Natural killer cell treated with Interleukin-12 subunit alpha and Interleukin-12 subunit beta and Interleukin-15 and Interleukin-18, amount 100 ng/mL, for 72 hours (primary cell): ENCODE measurements at regions not wholly inside any gene's neighbourhood (a gene's known extent, or its start where the extent isn't known, plus 50 kb on each side); places are given as distances from the start of the nearest gene placed in this dataset.

Experiments used
- ATAC-seq, 2 donors: fragments of 150-1000 bp; cut with Tn5 transposase in 1 of 2; sonication (Bioruptor Pico), chemical (Tn5 transposase) in 1 of 2; 2 replicates each; pipeline ENCODE4 v1.10.0; 2021
- DNase-seq: peaks from one replicate; pipeline ENCODE4 v3.0.0; 2022; ENCODE audit warnings: low spot score
- H3K27ac Mint-ChIP-seq, 2 donors: 1 replicate in 1 of 2; 2 replicates in 1 of 2; pipeline ENCODE4 v1.8.0; 2022; ENCODE audit warnings: mixed read lengths in 2 of 2, mild to moderate bottlenecking in 1 of 2, moderate library complexity in 1 of 2
- H3K27me3 Mint-ChIP-seq, 2 donors: 1 replicate in 1 of 2; 2 replicates in 1 of 2; pipeline ENCODE4 v1.8.0; 2022; ENCODE audit warnings: mixed read lengths in 2 of 2
- H3K36me3 Mint-ChIP-seq: one replicate; pipeline ENCODE4 v1.8.0; 2022; ENCODE audit warnings: mixed read lengths
- H3K4me1 Mint-ChIP-seq, 2 donors: 1 replicate in 1 of 2; 2 replicates in 1 of 2; pipeline ENCODE4 v1.8.0; 2022; ENCODE audit warnings: low read depth in 2 of 2, mixed read lengths in 2 of 2, mild to moderate bottlenecking in 1 of 2
- H3K4me3 Mint-ChIP-seq: one replicate; pipeline ENCODE4 v1.8.0; 2022; ENCODE audit warnings: mixed read lengths
- H3K9me3 Mint-ChIP-seq: 2 replicates; pipeline ENCODE4 v1.8.0; 2022; ENCODE audit warnings: mixed read lengths

DNA sequence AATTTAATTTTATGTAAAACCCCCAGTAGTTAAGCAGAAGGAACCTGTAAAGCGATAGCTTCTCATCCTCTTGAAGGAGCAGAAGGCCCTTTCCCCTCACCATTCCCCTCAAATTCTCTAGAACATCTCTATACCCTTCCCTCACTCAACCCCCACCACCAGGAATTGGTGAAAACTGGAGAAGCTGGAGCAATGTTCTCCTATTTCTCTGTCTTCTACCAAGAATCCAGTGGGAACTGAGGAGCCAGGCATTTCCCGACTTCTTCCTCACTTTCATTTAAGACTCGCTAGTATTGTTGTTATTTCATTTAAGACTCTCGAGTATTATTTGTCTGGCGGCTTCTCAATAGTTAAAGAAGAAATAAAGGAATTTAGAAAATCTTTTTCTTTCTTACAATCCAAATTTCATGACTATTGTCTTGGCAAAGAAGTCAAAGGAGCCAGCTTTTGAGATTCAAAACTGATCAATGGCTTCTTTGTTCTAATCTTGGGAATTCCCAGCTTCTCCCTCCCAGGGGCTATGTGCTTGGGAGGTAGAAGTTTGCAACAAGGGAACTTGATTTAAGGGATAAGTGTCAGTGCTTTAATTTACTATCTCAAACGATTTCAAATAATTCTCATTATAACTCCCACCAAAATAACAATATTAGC lies 253.3 kb upstream of the ADGRL2 start:
- Mint-ChIP-seq H3K9me3 (peaks cover 6% of the 10 kb centered on the region), H3K36me3 (no peaks in the 10 kb centered on the region)

DNA sequence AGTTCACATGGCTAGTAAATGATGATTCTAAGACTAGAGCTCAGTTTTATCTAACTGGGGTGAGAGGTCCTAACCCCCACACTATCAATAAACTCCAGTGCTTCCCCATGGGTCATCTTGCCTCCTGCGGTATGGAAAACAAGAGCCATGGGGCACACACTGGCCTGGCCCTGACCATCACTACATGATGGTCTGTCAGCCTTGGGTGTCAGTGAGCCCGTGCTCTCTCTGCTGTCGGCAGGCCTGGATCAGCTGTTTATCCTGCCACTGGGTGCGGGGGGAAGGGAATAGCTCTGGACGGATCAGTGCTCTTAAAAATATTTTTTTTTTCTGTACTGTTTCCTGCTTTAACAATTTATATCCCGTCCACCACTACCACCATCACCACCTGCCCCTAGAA lies 255.0 kb upstream of the ADGRL2 start:
- Mint-ChIP-seq H3K27me3 (no peaks in the 10 kb centered on the region), H3K4me1 (no peaks in the 10 kb centered on the region), H3K4me3 (no peak overlapping the region), H3K9me3 (peaks cover 6% of the 10 kb centered on the region), H3K36me3 (no peaks in the 10 kb centered on the region), H3K27ac (no peak overlapping the region)
- no peak for ATAC-seq
- no peak for DNase-seq

More for the DNA sequence above, 253.3 kb upstream of the ADGRL2 start:
- Mint-ChIP-seq H3K27me3 (no peaks in the 10 kb centered on the region), H3K27ac (no peak overlapping the region), H3K4me3 (no peak overlapping the region), H3K4me1 (no peaks in the 10 kb centered on the region)
- ATAC-seq (no peak), DNase-seq (no peak)

DNA sequence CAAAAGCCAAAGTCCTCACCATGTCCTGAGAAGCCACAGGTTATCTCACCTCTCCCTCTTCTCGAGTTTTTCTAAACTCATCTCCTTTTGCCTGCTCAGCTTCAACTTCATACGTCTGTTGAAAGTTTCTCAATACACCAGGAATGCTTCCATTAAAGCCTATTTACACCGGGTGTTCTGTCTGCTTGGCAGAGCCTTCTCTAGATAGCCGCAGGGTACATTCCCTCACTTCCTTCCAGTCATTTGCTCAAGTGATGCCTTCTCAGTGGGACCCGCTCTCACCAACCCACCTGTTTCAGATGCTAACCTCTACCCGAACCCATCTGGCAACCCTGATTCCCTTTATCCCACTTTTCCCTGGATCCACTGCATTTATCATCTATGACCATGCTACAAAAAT lies 257.0 kb upstream of the ADGRL2 start:
- no peak overlapping the region for H3K27ac Mint-ChIP-seq
- no peaks in the 10 kb centered on the region for H3K27me3 Mint-ChIP-seq
- H3K9me3 Mint-ChIP-seq, result peaks cover 12% of the 10 kb centered on the region
- DNase-seq (no peak), ATAC-seq (no peak)
- no peaks in the 10 kb centered on the region for H3K36me3 Mint-ChIP-seq
- H3K4me1 Mint-ChIP-seq, result no peaks in the 10 kb centered on the region
- H3K4me3 Mint-ChIP-seq, result no peak overlapping the region

DNA sequence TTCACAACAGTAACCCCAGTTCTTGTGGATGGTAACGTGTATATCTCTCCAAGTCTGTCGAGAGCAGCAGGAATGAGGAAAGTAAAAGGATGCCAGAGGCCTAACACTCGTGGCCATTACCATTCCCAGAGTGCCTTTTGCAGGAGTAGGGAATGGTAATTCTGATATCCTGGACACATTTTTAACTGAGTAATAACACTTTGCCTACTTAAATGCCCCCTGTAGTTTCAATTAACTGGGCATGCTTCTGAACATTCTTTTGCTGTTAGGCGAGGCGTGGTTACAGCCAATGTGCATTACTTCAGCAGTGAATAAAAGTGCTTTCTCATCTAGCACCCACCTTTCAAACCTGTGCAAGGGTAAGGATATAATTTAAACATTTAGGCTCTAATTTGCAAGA lies 258.5 kb upstream of the ADGRL2 start:
- no peak for DNase-seq
- H3K27ac Mint-ChIP-seq, result no peak overlapping the region
- no peaks in the 10 kb centered on the region for H3K4me1 Mint-ChIP-seq
- no peaks in the 10 kb centered on the region for H3K36me3 Mint-ChIP-seq
- peaks cover 12% of the 10 kb centered on the region for H3K9me3 Mint-ChIP-seq
- ATAC-seq, result no peak
- no peaks in the 10 kb centered on the region for H3K27me3 Mint-ChIP-seq
- H3K4me3 Mint-ChIP-seq, result no peak overlapping the region

DNA sequence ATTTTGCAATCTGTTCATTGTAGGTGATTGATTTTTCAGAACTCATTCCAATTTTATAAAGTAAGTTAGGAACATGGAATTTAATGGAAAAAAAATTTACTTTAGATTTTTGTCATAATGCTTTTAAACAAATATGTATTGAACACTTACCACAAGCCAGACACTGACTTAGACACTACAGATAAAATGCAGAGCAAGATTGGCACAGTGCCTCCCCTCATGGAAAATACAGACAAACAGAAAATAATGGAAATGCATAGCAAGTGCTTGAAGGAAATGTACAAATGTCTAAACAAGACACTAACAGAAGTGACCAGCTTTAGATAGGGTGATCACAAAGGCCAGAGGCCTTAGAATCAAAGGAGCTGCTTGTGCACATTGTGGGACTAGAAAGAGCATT lies 260.5 kb upstream of the ADGRL2 start:
- no peak for ATAC-seq
- H3K9me3 Mint-ChIP-seq, result peaks cover 18% of the 10 kb centered on the region

DNA sequence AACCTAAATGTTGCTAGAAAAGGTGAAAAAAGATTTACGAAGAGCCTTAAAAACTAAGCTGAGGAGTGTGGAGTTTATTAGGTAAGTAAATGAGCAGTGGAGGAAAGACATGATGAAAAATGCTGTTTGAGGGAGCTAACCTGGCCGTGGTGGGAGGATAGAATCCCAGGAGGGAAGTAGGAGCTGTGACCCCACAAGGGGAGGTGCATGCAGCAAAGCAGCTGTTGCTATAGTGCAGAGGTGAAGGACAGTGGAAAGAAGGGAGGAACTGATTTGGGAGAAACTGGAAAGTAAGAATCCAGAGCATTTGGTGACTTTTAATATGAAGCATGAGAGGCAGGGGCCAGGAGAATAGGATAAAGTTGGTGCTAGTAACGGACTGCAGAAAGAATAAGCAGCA lies 271.7 kb upstream of the ADGRL2 start:
- no peaks in the 10 kb centered on the region for H3K27me3 Mint-ChIP-seq
- DNase-seq (no peak), ATAC-seq (no peak)
- peaks cover 6% of the 10 kb centered on the region for H3K9me3 Mint-ChIP-seq
- H3K4me1 Mint-ChIP-seq, result no peaks in the 10 kb centered on the region
- no peak overlapping the region for H3K4me3 Mint-ChIP-seq
- H3K36me3 Mint-ChIP-seq, result peaks cover 5% of the 10 kb centered on the region
- H3K27ac Mint-ChIP-seq, result no peak overlapping the region

More for the DNA sequence above, 260.5 kb upstream of the ADGRL2 start:
- no peaks in the 10 kb centered on the region for H3K36me3 Mint-ChIP-seq
- DNase-seq, result no peak
- H3K27me3 Mint-ChIP-seq, result no peaks in the 10 kb centered on the region
- no peak overlapping the region for H3K27ac Mint-ChIP-seq
- no peak overlapping the region for H3K4me3 Mint-ChIP-seq
- no peaks in the 10 kb centered on the region for H3K4me1 Mint-ChIP-seq

DNA sequence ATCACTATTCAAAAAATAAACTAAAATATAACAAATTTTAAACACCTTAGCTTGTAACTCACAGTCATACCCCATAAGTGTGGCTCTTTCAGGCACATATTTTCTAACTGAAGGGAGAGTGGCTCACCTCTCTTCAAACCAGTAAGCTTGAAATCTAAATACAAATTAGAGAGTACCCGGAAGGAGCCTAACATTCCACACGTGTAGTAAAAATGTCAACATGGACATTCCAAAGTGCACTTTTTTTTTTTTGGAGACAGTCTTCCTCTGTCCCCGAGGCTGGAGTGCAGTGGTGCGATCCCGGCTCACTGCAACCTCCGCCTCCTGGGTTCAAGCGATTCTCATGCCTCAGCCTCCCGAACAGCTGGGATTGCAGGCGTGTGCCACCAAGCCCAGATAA lies 275.6 kb upstream of the ADGRL2 start:
- no peak overlapping the region for H3K4me3 Mint-ChIP-seq
- peaks cover 6% of the 10 kb centered on the region for H3K9me3 Mint-ChIP-seq
- H3K27ac Mint-ChIP-seq, result no peak overlapping the region
- no peaks in the 10 kb centered on the region for H3K4me1 Mint-ChIP-seq
- H3K36me3 Mint-ChIP-seq, result peaks cover 5% of the 10 kb centered on the region
- no peak for DNase-seq
- no peak for ATAC-seq
- no peaks in the 10 kb centered on the region for H3K27me3 Mint-ChIP-seq

DNA sequence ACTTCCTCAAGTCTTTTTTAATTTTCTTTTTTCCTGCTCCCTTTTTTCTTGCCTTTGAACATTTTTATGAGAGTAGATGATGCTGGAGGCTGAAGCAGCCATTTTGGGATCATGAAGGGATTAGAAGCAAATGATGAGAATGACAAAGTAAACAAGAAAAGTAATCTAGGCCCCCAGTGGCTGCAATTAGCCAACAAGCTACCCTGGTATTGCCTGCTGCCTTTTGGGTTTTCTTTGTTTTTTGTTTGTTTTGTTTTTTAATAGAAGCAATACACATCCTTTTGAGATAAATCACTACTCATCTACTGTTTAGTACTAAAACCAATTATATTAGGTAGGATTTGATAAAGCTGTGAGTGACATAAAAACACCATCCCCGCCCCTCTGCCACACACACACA lies 280.7 kb upstream of the ADGRL2 start:
- H3K9me3 Mint-ChIP-seq, result peaks cover 6% of the 10 kb centered on the region
- no peaks in the 10 kb centered on the region for H3K4me1 Mint-ChIP-seq
- DNase-seq (no peak), ATAC-seq (no peak)
- H3K36me3 Mint-ChIP-seq, result no peaks in the 10 kb centered on the region
- no peaks in the 10 kb centered on the region for H3K27me3 Mint-ChIP-seq
- H3K27ac Mint-ChIP-seq, result no peak overlapping the region
- no peak overlapping the region for H3K4me3 Mint-ChIP-seq

DNA sequence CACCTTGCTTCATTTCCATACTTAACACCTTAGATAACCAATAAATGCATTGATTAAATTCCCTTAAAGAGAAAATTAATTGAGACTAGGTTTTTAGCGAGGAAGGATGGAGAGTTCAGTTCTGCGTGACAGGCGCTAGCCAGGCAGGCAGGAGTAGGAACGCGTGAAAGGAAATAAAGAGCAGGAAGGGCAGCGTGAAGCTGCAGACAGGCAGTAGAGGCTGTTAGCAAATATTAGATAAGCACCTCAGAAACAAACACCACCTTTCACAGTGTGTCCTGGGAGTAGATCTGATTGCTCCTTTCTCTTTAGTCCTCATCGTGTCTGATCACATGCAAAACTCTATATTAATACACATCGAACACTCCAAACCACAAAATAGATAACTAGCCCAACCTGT lies 282.7 kb upstream of the ADGRL2 start:
- DNase-seq, result no peak
- peaks cover 6% of the 10 kb centered on the region for H3K9me3 Mint-ChIP-seq
- H3K4me3 Mint-ChIP-seq, result no peak overlapping the region
- no peak for ATAC-seq
- H3K36me3 Mint-ChIP-seq, result no peaks in the 10 kb centered on the region
- no peak overlapping the region for H3K27ac Mint-ChIP-seq
- no peaks in the 10 kb centered on the region for H3K4me1 Mint-ChIP-seq
- H3K27me3 Mint-ChIP-seq, result no peaks in the 10 kb centered on the region

DNA sequence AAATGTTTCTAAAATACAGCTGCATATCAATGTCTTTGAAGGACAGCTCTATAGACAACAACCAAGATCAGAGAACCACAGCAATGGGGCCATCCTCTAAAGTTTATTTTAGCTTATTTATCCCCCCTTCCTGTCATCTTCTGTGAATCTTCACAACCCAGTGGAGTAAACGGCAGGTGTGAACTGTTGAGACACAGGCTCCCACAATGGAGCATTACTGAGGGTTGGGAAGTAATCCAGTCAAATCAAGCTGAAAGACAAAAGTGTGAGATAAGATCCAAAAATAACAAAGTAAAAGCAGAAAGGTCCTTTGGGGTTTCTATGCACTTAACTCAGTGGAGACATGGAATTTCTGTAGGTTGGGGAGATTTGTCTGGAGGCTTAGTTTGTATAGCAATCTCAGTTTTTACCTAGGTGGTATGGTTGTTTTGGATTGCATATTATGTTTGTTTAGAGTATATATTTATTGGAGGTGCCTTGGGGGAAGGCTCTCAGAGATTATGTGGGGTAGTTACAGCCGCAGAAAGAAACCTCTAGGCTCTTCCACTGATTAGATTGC lies 286.9 kb upstream of the ADGRL2 start:
- Mint-ChIP-seq H3K9me3 (peaks cover 9% of the 10 kb centered on the region), H3K4me1 (no peaks in the 10 kb centered on the region), H3K36me3 (no peaks in the 10 kb centered on the region), H3K4me3 (no peak overlapping the region), H3K27ac (no peak overlapping the region), H3K27me3 (no peaks in the 10 kb centered on the region)
- DNase-seq, result no peak
- ATAC-seq, result no peak

DNA sequence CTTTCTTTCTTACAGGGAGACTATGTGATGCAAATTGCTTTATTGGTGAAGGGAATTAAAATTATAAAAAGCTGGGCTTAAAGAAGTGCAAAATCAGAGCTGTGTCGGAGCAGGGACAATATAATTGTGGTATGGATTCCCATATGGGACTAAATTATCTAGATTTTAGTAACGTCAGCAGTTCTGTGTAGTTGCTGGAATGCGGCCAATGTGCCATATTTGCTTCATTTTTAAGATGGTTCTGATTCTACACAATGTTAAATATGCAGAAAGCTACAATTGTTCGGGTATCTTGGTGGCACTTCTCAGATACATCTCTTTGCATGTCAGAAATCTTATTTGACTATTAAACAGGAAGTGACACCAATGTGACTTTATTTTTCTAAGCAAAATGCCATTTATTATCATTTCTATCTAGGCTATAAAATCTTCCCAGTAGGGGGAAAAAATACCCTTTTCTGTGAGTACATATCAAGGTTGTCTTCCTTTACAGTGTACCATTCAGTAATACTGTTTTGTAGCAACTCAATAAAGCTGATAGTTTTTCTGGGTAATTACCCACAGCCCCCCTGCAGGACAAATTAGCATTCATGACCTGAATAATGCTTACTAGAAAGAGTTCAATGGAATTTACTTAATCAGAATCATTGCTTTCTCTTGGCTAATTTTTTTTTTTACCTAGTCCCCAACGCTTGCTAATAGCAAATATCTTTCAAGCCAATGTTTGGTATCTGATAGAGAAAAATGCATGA lies 288.3 kb upstream of the ADGRL2 start:
- Mint-ChIP-seq H3K36me3 (no peaks in the 10 kb centered on the region), H3K4me1 (no peaks in the 10 kb centered on the region), H3K27me3 (no peaks in the 10 kb centered on the region), H3K27ac (no peak overlapping the region), H3K9me3 (peaks cover 8% of the 10 kb centered on the region), H3K4me3 (no peak overlapping the region)
- ATAC-seq (no peak), DNase-seq (no peak)

DNA sequence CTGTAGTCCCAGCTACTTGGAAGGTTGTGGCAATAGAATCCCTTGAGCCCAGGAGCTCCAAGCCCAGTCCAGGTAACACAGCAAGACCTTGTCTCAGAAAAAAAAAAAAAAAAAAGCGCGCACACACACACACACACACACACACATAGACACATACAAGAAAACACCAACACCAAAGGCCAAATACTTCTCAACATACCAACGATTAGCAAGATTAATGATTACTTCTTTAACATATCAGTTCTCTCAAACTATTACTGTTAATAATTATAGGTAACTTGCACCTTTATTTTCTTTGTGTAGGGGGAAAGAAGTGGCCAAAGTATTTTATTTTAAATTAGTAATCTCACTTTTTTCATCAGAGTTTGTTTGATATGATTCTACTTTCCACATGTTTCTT lies 289.5 kb upstream of the ADGRL2 start:
- Mint-ChIP-seq H3K27ac (no peak overlapping the region), H3K27me3 (no peaks in the 10 kb centered on the region), H3K4me3 (no peak overlapping the region), H3K9me3 (peaks cover 7% of the 10 kb centered on the region), H3K4me1 (no peaks in the 10 kb centered on the region), H3K36me3 (no peaks in the 10 kb centered on the region)
- DNase-seq (no peak), ATAC-seq (no peak)

DNA sequence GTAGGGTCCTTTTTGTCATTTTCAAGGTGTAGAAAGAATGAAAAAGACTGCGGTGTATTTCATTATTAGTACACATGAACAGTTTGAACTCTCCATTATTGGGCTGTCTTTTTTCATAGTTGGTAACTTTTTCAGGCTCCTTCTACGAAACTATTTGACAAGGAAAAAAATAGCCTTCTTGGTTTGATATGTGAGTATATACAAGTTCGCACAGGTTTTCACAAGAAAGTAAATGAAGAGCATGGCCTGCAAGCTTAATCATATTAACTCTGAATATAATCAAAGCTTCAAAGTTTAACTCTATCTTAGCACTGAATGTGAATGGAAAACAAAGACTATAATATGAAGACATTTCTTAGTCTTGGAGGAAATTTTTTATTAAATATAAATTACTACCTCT lies 290.0 kb upstream of the ADGRL2 start:
- Mint-ChIP-seq H3K4me3 (no peak overlapping the region), H3K4me1 (no peaks in the 10 kb centered on the region), H3K9me3 (peaks cover 7% of the 10 kb centered on the region), H3K27ac (no peak overlapping the region), H3K36me3 (no peaks in the 10 kb centered on the region), H3K27me3 (no peaks in the 10 kb centered on the region)
- DNase-seq (no peak), ATAC-seq (no peak)

DNA sequence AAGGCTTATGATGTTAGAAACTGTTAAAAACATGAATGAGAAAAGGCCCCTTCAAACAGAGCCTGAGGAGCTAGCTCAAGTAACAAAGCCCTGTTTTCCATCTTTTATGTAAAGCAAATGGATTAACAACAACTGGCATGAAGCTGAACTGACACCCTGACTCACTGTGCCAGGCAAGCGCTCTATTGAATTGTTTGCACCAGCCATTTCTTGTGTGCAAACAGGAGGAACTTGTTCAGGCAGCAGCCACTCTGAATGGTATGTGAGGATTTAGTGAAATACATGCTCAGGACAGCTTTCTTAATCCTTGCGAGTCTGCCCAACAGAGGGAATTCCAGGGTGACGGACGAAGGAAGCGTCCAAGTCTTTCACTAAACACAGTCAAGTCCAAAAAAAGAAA lies 291.1 kb upstream of the ADGRL2 start:
- Mint-ChIP-seq H3K4me1 (no peaks in the 10 kb centered on the region), H3K27me3 (no peaks in the 10 kb centered on the region), H3K36me3 (no peaks in the 10 kb centered on the region), H3K27ac (no peak overlapping the region), H3K9me3 (peaks cover 7% of the 10 kb centered on the region), H3K4me3 (no peak overlapping the region)
- no peak for ATAC-seq
- no peak for DNase-seq
